Ascending aorta (tissue), 2 donors: ENCODE measurements at regions not wholly inside any gene's neighbourhood (a gene's known extent, or its start where the extent isn't known, plus 50 kb on each side); places are given as distances from the start of the nearest gene placed in this dataset.

Source experiments
- DNase-seq, 2 donors: peaks; one replicate each; pipeline ENCODE4 v3.0.0-alpha.2; 2019; ENCODE audit warnings: low spot score in 2 of 2
- H3K27ac ChIP-seq, 2 donors: fragments of 200-600 bp; sonication (generic); one replicate each; pipeline ENCODE4 v1.5.1; 2016 to 2017; ENCODE audit warnings: mild to moderate bottlenecking in 1 of 2
- H3K27me3 ChIP-seq: fragments of 200-600 bp; sonication (generic); one replicate; pipeline ENCODE4 v1.5.1; 2017
- H3K36me3 ChIP-seq, 2 donors: fragments of 200-600 bp; sonication (generic); one replicate each; pipeline ENCODE4 v1.5.1; 2016
- H3K4me1 ChIP-seq, 2 donors: fragments of 200-600 bp; sonication (generic); one replicate each; pipeline ENCODE4 v1.5.1; 2016 to 2017; ENCODE audit warnings: mild to moderate bottlenecking in 1 of 2
- H3K4me3 ChIP-seq, 2 donors: fragments of 200-600 bp; sonication (generic); one replicate each; pipeline ENCODE4 v1.5.1; 2016 to 2017; ENCODE audit warnings: mild to moderate bottlenecking in 1 of 2
- H3K9me3 ChIP-seq, 2 donors: fragments of 200-600 bp; sonication (generic); one replicate each; pipeline ENCODE4 v1.5.1; 2016
- intact Hi-C: fragments of 100-400 bp; cut with DNase I; formaldehyde crosslinking; loops from one replicate; pipeline ENCODE4 v1.15.1; 2023
- TF ChIP-seq, protein P1 (sequence below), 3 experiments: fragments of 200-600 bp in 2 of 3; fragments of 450-650 bp in 1 of 3; sonication (generic) in 2 of 3; IDR thresholded peaks; one replicate each; pipeline ENCODE4 v1.5.1; 2016 to 2019; ENCODE audit warnings: antibody characterized with exemption in 3 of 3, mild to moderate bottlenecking in 1 of 3, moderate library complexity in 1 of 3

DNA sequence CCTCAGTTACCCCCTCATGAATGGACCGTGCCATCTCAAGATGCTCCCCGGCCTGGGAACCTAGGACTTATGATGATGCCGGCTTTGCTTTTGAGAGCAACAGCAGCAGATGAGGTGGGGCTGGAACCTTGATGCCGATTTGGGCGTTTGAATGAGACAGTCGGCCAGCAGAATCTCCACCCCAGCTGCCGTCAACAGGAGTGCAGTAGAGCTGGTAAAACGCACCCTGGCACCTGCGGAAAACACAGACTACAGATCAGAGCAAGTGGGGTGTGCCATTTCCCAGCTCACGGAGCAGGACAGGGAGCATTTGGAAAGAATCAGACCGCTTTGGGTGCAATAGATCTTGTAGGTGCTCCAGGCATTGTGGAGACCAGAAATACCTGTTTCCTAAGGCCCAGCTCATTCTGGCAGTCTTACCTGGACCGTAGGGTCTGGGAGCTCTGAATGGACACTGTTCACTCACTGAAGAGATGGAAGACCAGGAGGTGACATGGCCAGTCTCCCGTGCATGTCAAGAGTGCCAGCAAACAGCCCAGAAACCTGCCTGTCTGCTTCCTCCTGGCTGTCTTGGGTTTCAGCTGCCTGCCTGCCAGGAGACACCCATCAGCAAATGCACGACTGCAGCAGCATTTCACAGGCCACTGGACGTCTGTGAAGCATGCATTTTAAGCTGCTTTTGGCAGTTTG, 317.7 kb upstream of the IRX4 start:
- H3K9me3 ChIP-seq = no peaks in the 10 kb centered on the region
- no peaks in the 10 kb centered on the region for H3K36me3 ChIP-seq
- H3K4me3 ChIP-seq = no peak overlapping the region
- no peak overlapping the region for H3K27ac ChIP-seq
- intact Hi-C loops = no loop called here
- TF ChIP-seq, protein P1, sequence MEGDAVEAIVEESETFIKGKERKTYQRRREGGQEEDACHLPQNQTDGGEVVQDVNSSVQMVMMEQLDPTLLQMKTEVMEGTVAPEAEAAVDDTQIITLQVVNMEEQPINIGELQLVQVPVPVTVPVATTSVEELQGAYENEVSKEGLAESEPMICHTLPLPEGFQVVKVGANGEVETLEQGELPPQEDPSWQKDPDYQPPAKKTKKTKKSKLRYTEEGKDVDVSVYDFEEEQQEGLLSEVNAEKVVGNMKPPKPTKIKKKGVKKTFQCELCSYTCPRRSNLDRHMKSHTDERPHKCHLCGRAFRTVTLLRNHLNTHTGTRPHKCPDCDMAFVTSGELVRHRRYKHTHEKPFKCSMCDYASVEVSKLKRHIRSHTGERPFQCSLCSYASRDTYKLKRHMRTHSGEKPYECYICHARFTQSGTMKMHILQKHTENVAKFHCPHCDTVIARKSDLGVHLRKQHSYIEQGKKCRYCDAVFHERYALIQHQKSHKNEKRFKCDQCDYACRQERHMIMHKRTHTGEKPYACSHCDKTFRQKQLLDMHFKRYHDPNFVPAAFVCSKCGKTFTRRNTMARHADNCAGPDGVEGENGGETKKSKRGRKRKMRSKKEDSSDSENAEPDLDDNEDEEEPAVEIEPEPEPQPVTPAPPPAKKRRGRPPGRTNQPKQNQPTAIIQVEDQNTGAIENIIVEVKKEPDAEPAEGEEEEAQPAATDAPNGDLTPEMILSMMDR (IDR thresholded peaks at IDR 0.05) = no peak
- DNase-seq = no peak
- H3K4me1 ChIP-seq = no peaks in the 10 kb centered on the region
- no peaks in the 10 kb centered on the region for H3K27me3 ChIP-seq

DNA sequence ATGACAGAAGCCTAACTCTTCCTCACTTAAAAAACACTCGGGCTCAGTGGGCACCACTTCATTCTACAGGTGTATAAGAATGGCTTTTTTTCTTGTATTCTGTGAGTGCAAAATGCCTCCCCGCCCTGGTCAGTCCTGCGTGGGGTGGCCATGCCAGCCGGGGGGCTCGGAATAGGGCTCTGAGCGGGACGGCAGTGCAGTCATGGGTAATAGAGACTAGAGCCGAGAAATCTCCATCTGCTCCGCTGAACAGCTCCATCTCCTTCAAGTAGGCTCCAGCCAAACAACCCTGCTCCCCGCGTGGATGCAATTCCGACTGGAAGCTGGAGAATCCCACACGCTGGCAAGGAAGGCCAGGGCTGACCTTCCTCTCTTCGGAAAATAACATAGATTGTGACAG, 317.0 kb upstream of the IRX4 start:
- Histone ChIP-seq H3K9me3 (no peaks in the 10 kb centered on the region), H3K27me3 (no peaks in the 10 kb centered on the region), H3K4me1 (no peaks in the 10 kb centered on the region), H3K4me3 (no peak overlapping the region), H3K36me3 (no peaks in the 10 kb centered on the region), H3K27ac (no peak overlapping the region)
- TF ChIP-seq, protein P1 (IDR thresholded peaks at IDR 0.05) = no peak
- no peak for DNase-seq
- intact Hi-C loops = no loop called here

DNA sequence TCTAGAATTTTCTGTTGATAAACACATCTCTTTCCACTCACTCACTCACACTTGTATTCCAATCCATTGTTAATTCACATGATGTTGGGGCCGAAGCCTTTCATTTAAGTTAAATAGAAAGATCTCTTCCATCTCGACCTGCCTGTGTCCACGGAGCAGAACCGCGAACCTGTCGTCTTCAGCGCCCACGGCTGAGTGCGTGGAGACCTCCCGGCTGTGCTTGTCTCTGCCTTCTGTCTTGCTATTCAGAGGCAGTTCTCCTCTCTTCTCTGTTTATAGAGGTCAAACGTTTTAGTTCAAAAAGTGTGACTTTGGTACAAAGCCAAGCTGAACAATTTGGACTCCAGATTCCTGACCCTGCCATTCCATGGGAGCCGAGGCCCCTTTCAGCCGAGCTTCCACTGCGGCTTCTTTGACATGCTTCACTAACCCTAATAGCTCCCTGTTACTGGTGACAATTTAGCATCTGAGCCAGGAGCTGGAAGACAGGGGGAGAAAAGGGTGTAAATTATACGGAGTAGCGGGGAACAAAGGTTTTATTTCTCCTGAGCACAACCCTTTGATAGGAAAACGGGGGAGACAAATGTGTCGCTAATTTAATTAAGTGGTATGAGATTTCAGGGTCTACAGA, 314.4 kb upstream of the IRX4 start:
- Histone ChIP-seq H3K36me3 (no peaks in the 10 kb centered on the region), H3K4me3 (no peak overlapping the region), H3K27ac (no peak overlapping the region), H3K9me3 (no peaks in the 10 kb centered on the region), H3K4me1 (no peaks in the 10 kb centered on the region), H3K27me3 (no peaks in the 10 kb centered on the region)
- DNase-seq = no peak
- intact Hi-C loops = no loop called here
- TF ChIP-seq, protein P1 (IDR thresholded peaks at IDR 0.05) = no peak

DNA sequence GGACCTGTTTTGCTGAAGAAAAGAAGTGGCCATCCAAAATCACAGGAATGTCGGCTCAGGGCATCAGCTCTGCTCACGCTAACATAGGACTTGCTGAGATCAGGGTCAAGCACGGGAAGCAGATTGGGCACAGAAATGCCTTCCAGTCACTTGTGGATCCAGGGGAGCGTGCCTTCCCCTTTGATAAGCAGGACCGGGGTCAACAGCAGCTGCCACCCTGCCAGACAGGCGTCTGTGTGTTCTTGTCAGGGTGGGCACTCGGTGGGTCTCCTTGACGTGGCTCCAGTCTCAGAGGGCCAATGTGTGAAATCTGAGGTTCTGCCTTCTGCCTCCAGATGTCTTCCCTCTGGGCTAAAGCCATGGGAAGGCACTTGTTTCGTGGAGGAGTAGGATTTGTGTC, 313.7 kb upstream of the IRX4 start:
- Histone ChIP-seq H3K4me3 (no peak overlapping the region), H3K36me3 (no peaks in the 10 kb centered on the region), H3K4me1 (no peaks in the 10 kb centered on the region), H3K27ac (no peak overlapping the region), H3K27me3 (no peaks in the 10 kb centered on the region), H3K9me3 (no peaks in the 10 kb centered on the region)
- no peak for DNase-seq
- intact Hi-C loops = no loop called here
- TF ChIP-seq, protein P1 (IDR thresholded peaks at IDR 0.05) = no peak

DNA sequence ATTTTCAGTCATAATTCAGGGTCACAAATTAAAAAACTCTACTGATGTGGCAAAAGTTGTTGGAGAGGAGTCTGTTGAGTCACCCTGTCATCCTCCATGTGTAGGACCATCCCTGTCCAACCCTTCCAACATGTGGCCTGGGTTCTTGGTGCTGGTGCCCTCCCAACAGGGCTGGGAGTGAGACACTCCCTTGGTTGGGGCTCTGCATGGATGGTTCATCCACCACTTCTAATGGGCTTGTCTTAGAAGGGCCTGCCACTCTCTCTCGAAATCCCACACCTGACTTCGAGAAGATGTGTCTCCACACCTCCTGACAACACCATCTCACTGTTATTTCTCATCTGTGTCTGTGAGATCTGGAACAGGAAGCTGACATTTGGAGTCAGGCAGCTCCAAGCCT, 312.2 kb upstream of the IRX4 start:
- Histone ChIP-seq H3K4me1 (no peaks in the 10 kb centered on the region), H3K27me3 (no peaks in the 10 kb centered on the region), H3K9me3 (no peaks in the 10 kb centered on the region), H3K4me3 (no peak overlapping the region), H3K36me3 (no peaks in the 10 kb centered on the region), H3K27ac (no peak overlapping the region)
- TF ChIP-seq, protein P1 (IDR thresholded peaks at IDR 0.05) = no peak
- intact Hi-C loops = no loop called here
- no peak for DNase-seq
